RPMI8226 (cell line): ENCODE measurements at regions not wholly inside any gene's neighbourhood (a gene's known extent, or its start where the extent isn't known, plus 50 kb on each side); places are given as distances from the start of the nearest gene placed in this dataset.

Source experiments
- DNase-seq: peaks from one replicate; pipeline ENCODE4 v3.0.0-alpha.2; 2015

GRCh38 chr1:87225171-87225570 lies 103.5 kb upstream of the LMO4 start:
- DNase-seq: no peak

DNA sequence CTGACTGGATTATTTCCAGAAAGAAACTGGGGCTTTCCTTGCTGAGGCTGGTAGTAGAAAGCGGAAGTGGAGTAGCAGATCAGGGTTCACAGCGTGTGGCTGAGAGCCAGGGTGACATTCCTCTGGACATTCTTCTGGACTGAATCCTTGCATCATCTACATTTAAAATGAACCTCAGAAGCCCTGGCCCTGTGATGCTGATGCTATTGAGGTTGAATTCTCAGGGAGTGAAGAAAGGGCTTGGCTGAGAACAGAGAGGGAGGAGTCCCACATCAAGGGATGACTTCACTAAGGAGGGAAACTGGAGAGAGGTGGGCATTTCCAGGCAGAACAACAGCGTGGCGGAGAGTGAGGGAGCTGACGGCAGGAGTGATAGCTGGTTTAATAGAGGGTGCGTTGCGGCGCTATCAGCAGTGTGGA lies 102.3 kb upstream of the LMO4 start:
- no peak for DNase-seq

- no peak for DNase-seq
Measured at GRCh38 chr1:87227651-87228050, 101.0 kb upstream of the LMO4 start.

- no peak for DNase-seq
Measured at GRCh38 chr1:87230501-87230900, 98.2 kb upstream of the LMO4 start.

- no peak for DNase-seq
Measured at GRCh38 chr1:87231703-87232367, 96.8 kb upstream of the LMO4 start.

- no peak for DNase-seq
Measured at GRCh38 chr1:87236585-87236984, 92.1 kb upstream of the LMO4 start.

DNA sequence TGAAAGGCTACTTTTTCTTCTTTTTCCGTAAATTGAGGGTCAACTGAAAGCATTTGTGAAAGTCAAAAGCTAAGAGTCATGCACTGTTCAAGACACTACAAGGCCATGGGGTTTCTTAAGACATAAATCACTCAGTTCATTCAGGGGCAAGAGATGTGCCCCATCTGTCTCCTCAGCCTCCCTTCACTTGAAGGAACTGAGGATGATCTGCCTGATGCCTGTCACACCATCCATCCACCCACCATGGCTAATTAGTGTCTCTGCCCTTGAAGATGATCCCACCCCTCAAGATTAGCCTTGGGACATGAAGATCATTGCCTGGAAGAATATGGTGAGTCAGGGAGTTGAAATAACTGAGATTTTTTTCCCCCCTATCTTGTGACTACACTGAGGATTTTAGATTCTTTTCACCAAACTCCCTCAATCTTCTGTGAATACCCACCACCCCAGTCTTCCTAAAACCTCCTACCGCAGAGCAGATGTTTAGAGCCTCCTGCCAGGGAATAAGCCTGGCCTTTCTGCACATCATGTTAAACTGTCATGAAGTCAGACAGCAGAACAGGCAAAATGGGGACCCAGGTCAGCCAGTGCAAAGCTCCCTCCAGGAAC lies 88.6 kb upstream of the LMO4 start:
- no peak for DNase-seq

- no peak for DNase-seq
Measured at GRCh38 chr1:87240661-87241285, 87.9 kb upstream of the LMO4 start.

GRCh38 chr1:87242445-87243185 lies 86.1 kb upstream of the LMO4 start:
- no peak for DNase-seq

DNA sequence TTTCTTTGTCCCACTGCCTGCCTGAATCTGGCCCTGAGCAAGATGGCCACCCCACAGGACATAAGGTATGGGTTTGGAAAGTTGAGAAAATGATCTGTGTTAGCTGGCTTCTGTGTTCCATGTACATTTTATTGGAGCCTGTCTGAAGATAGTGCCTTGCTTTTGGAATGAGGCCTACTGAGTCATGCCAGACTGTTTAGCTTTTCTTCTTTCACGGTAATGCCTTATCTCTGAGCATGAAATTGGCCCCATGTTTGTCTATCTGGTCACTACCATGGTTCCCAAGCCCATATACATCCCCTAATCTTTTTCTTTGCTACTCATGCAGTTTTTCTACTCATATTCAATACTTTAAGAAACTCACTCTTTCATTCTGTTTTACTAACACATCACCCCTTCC lies 85.1 kb upstream of the LMO4 start:
- no peak for DNase-seq

GRCh38 chr1:87246436-87246835 lies 82.2 kb upstream of the LMO4 start:
- no peak for DNase-seq

DNA sequence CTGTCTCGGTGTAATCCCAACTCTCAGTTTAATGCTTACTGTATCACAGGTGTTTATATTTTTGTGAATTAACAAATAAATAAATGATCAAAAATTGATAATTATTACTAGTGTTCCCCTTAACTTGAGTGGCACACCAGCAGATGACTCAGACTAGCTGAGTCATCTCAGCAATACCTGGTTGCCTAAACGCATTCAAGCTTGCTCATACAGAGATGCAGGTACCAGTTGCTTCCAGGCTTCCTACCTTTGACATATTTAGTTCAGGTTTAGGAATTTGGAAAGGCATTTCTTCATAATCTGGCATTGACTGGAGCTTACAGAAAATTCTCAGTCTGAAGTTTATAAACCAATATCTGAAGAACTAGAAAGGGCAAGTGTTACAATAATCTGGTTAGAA lies 78.9 kb upstream of the LMO4 start:
- DNase-seq: no peak

DNA sequence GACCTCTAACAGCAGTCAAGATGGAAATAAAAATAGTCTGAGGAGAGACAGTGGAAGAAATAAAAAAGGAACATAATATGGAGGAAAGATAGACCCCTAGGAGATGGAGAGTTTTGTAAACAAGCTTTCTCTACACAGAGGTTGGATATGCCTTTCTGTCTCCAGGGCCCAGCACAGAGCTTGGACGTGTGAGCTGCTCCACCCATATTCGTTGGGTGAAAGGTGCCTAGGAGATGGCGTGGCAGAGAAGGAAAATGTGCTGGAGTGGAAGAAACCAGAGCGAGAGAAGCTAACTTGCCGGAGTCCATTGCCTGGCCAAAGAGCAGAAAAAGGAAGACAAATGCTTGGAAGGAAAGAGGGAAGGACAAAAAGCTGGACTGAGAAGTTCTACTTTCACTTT lies 78.3 kb upstream of the LMO4 start:
- no peak for DNase-seq

DNA sequence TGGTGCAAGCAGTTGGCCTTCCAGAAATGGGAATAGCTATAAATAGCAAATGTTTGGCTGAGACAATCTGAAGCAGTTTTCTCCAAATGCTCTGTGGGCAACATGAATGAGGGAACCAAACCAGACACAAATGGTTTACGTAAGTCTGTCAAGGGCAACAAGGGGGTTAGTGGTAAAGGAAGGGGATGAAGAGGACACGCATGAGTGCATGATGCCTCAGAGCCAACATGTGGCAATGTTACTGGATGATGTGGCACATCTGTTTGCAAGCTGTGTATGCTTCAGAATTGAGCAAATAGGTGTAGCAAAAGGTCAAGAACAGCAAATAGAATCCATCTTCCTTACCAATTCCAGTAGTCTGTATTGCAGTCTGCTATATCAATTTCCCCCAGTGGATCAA lies 76.3 kb upstream of the LMO4 start:
- no peak for DNase-seq

GRCh38 chr1:87262688-87263087 lies 66.0 kb upstream of the LMO4 start:
- no peak for DNase-seq

GRCh38 chr1:87263281-87263680 lies 65.4 kb upstream of the LMO4 start:
- no peak for DNase-seq

DNA sequence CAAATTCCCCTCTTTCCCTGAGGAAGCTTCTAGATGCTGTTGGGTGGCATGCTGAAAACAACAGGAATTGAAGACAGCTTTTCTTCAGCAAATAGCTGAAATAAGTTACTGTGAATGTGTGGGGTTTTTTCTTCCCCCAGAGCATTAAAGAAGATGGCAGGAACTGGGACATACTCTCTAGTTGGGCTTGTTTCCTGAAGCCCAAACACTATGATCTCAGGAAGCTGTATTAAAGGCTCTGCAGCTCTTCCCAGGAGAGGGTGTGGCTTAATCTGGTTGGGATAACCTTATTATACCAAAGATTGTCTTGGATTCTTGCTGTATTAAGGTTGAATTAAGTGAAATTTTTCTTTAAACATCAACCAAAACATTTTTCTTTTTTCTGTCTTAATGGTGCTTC lies 64.9 kb upstream of the LMO4 start:
- no peak for DNase-seq

DNA sequence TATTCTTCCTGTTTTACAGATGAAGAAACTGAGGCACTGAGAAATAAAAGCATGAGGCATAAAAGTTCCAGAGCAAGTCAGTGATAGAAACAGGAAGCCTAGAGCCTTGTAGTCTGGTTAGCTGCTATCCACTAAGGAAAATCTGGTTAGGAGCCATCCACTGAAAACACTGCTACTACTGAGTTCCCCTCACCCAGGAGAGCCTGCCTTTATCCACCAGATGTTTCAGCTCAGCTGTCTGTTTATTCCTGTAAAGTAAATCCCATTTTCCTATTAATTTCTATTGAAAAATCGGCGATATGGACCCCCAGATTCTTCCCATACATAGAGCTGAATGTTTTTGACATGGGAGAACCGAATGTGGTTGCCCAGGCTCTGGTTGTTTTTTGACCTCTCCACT lies 63.7 kb upstream of the LMO4 start:
- no peak for DNase-seq

DNA sequence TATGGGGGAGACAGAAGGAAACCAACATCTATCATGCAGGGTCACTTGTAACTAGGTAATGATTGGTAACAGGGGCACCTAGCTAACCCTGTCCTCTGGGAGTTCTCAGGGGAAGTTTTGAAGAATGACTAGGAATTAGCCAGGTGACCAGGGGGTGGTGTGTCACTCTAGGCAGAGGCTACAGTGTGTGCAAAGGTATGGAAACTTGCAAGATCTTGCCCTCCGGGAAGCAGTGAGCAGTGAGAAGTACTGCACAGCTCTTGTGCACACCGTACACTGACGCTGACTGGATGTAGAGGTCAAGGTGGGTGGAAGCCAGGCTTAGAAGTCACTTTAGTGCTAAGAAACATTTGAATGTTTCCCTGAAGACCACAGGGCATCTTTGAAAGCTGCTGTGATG lies 62.9 kb upstream of the LMO4 start:
- no peak for DNase-seq

DNA sequence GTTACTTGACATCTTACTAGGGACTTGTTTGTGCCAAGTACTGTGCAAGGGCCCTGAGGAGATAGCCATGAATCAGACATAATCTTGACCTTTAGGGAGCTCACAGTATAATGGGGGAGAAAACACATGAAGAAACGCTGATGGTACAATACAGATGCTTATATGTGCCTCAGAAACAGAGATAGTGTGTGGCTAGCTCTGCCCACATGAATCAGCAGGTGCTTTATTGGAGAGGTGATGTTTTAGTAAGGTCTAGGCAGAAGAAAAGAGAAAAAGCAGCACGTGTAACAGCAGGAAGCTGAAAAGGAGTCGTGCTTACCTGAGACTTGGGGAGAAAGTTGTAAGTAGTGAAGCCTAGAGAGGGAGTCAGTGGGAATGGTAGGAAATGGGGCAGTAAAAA lies 60.6 kb upstream of the LMO4 start:
- DNase-seq: no peak

GRCh38 chr1:87269921-87270320 lies 58.8 kb upstream of the LMO4 start:
- DNase-seq: no peak

GRCh38 chr1:87273291-87273690 lies 55.4 kb upstream of the LMO4 start:
- no peak for DNase-seq

GRCh38 chr1:87274851-87275250 lies 53.8 kb upstream of the LMO4 start:
- no peak for DNase-seq
